Endothelial cell of umbilical vein (primary cell): ENCODE measurements at regions not wholly inside any gene's neighbourhood (a gene's known extent, or its start where the extent isn't known, plus 50 kb on each side); places are given as distances from the start of the nearest gene placed in this dataset.

Experiments
- EZH2 ChIP-seq: IDR thresholded peaks from 2 replicates; pipeline ENCODE4 v1.6.1; 2012; ENCODE audit warnings: borderline replicate concordance, low read depth, mild to moderate bottlenecking, moderate library complexity, low read length, inconsistent platforms; ENCODE audit not compliant: severe bottlenecking
- FOS ChIP-seq: IDR thresholded peaks from 2 replicates; pipeline ENCODE4 v1.6.1; 2011; ENCODE audit warnings: mild to moderate bottlenecking, low read length, moderate library complexity, borderline replicate concordance; ENCODE audit not compliant: insufficient read depth
- JUN ChIP-seq: IDR thresholded peaks from 2 replicates; pipeline ENCODE4 v1.6.1; 2011; ENCODE audit warnings: borderline replicate concordance, low read depth; ENCODE audit not compliant: insufficient read length, insufficient read depth
- MYC ChIP-seq: IDR thresholded peaks from one replicate; pipeline ENCODE4 v1.6.1; 2011; ENCODE audit warnings: mild to moderate bottlenecking, low read depth, low read length
- POLR2A ChIP-seq: IDR thresholded peaks from 2 replicates; pipeline ENCODE4 v1.6.1; 2012; ENCODE audit warnings: low read depth, mild to moderate bottlenecking, control low read depth, low read length
- POLR2AphosphoS5 ChIP-seq: IDR thresholded peaks from 2 replicates; pipeline ENCODE4 v1.6.1; 2012; ENCODE audit warnings: low read depth, mild to moderate bottlenecking, control low read depth, low read length, moderate library complexity; ENCODE audit not compliant: insufficient read depth
- TF ChIP-seq, protein P1 (sequence below), 2 donors: IDR thresholded peaks; 1 replicate in 1 of 2; 2 replicates in 1 of 2; pipeline ENCODE4 v1.5.1; 2011; ENCODE audit warnings: low read length in 2 of 2, mild to moderate bottlenecking in 2 of 2, moderate library complexity in 2 of 2, control low read depth in 1 of 2, inconsistent platforms in 1 of 2, low read depth in 1 of 2; ENCODE audit not compliant: insufficient read depth in 1 of 2; ENCODE audit errors: extremely low read depth in 1 of 2
- TF ChIP-seq, protein P2 (sequence below): IDR thresholded peaks from 2 replicates; pipeline ENCODE4 v1.6.1; 2011; ENCODE audit not compliant: insufficient read depth, insufficient read length

DNA sequence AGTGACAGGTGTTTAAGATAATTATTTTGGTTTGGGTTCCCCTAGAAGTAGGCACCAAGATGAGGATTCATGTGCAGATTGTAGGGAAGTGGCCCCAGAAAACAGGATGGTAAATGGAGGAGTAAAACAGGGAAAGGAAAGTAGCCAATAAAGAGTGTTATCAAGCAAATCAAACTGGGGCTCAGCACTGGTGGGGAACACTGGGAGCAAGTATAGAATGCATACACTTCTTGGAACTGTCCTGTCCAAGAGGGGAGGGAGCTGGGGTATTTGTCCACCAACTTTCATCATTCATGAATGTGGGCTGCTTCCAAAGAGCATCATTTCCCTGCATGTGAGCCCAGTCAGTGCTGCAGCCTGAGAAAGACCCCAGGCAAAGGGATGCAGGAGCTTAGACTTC lies 215.7 kb upstream of the IRX5 start:
- TF ChIP-seq EZH2: no peak
- no peak for TF ChIP-seq POLR2A
- TF ChIP-seq, protein P1, sequence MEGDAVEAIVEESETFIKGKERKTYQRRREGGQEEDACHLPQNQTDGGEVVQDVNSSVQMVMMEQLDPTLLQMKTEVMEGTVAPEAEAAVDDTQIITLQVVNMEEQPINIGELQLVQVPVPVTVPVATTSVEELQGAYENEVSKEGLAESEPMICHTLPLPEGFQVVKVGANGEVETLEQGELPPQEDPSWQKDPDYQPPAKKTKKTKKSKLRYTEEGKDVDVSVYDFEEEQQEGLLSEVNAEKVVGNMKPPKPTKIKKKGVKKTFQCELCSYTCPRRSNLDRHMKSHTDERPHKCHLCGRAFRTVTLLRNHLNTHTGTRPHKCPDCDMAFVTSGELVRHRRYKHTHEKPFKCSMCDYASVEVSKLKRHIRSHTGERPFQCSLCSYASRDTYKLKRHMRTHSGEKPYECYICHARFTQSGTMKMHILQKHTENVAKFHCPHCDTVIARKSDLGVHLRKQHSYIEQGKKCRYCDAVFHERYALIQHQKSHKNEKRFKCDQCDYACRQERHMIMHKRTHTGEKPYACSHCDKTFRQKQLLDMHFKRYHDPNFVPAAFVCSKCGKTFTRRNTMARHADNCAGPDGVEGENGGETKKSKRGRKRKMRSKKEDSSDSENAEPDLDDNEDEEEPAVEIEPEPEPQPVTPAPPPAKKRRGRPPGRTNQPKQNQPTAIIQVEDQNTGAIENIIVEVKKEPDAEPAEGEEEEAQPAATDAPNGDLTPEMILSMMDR (IDR thresholded peaks at IDR 0.05; ENCODE audit: extremely low read depth in 1 of 2, insufficient read depth in 1 of 2, low read depth in 1 of 2, low read length in 2 of 2): no peak
- TF ChIP-seq POLR2AphosphoS5: no peak
- TF ChIP-seq FOS: no peak
- TF ChIP-seq MYC: no peak
- no peak for TF ChIP-seq JUN
- TF ChIP-seq, protein P2, sequence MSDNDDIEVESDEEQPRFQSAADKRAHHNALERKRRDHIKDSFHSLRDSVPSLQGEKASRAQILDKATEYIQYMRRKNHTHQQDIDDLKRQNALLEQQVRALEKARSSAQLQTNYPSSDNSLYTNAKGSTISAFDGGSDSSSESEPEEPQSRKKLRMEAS: no peak
